Osteocyte (in vitro differentiated cells): ENCODE measurements at regions not wholly inside any gene's neighbourhood (a gene's known extent, or its start where the extent isn't known, plus 50 kb on each side); places are given as distances from the start of the nearest gene placed in this dataset.

Experiments
- DNase-seq: peaks from one replicate; pipeline ENCODE4 v3.0.0; 2021; ENCODE audit warnings: mixed read lengths; ENCODE audit not compliant: unreplicated experiment; ENCODE audit errors: extremely low spot score
- H3K27ac Mint-ChIP-seq: one replicate; pipeline ENCODE4 v1.8.0; 2021; ENCODE audit warnings: mild to moderate bottlenecking, mixed read lengths; ENCODE audit not compliant: unreplicated experiment
- H3K27me3 Mint-ChIP-seq: one replicate; pipeline ENCODE4 v1.8.0; 2021; ENCODE audit warnings: mixed read lengths; ENCODE audit not compliant: unreplicated experiment
- H3K36me3 Mint-ChIP-seq: one replicate; pipeline ENCODE4 v1.8.0; 2021; ENCODE audit warnings: mixed read lengths; ENCODE audit not compliant: unreplicated experiment
- H3K4me1 Mint-ChIP-seq: one replicate; pipeline ENCODE4 v1.8.0; 2021; ENCODE audit warnings: mixed read lengths; ENCODE audit not compliant: unreplicated experiment
- H3K4me3 Mint-ChIP-seq: one replicate; pipeline ENCODE4 v1.8.0; 2021; ENCODE audit warnings: mild to moderate bottlenecking, moderate library complexity, mixed read lengths; ENCODE audit not compliant: unreplicated experiment
- H3K9me3 Mint-ChIP-seq: one replicate; pipeline ENCODE4 v1.8.0; 2021; ENCODE audit warnings: mixed read lengths; ENCODE audit not compliant: unreplicated experiment
- CTCF ChIP-seq: fragments of 200-600 bp; sonication (generic); IDR thresholded peaks from 2 replicates; pipeline ENCODE4 v1.5.0; 2021; ENCODE audit warnings: antibody characterized with exemption, mild to moderate bottlenecking, moderate library complexity

- no peaks in the 10 kb centered on the region for H3K4me1 Mint-ChIP-seq
- no peaks in the 10 kb centered on the region for H3K36me3 Mint-ChIP-seq
- no peak overlapping the region for H3K27ac Mint-ChIP-seq
- no peaks in the 10 kb centered on the region for H3K27me3 Mint-ChIP-seq
- H3K4me3 Mint-ChIP-seq, result no peak overlapping the region
- no peak for TF ChIP-seq CTCF
- DNase-seq, result no peak
- peaks cover 4% of the 10 kb centered on the region for H3K9me3 Mint-ChIP-seq
Observed at GRCh38 chr18:73893880-73894279, 253.8 kb downstream of the FBXO15 start.

GRCh38 chr18:73891572-73892421 is 255.8 kb downstream of the FBXO15 start:
- Mint-ChIP-seq H3K4me3 (no peak overlapping the region), H3K4me1 (no peaks in the 10 kb centered on the region), H3K9me3 (no peaks in the 10 kb centered on the region), H3K27ac (no peak overlapping the region), H3K27me3 (no peaks in the 10 kb centered on the region), H3K36me3 (no peaks in the 10 kb centered on the region)
- TF ChIP-seq CTCF, result no peak
- no peak for DNase-seq

GRCh38 chr18:73888565-73888964 is 259.1 kb downstream of the FBXO15 start:
- no peak for TF ChIP-seq CTCF

GRCh38 chr18:73887801-73888200 is 259.8 kb downstream of the FBXO15 start:
- no peak overlapping the region for H3K27ac Mint-ChIP-seq
- H3K9me3 Mint-ChIP-seq, result no peaks in the 10 kb centered on the region
- H3K36me3 Mint-ChIP-seq, result no peaks in the 10 kb centered on the region
- no peaks in the 10 kb centered on the region for H3K4me1 Mint-ChIP-seq
- DNase-seq, result no peak
- no peaks in the 10 kb centered on the region for H3K27me3 Mint-ChIP-seq
- no peak for TF ChIP-seq CTCF
- H3K4me3 Mint-ChIP-seq, result no peak overlapping the region

More at GRCh38 chr18:73888565-73888964, 259.1 kb downstream of the FBXO15 start:
- Mint-ChIP-seq H3K27me3 (no peaks in the 10 kb centered on the region), H3K9me3 (no peaks in the 10 kb centered on the region), H3K4me3 (no peak overlapping the region), H3K36me3 (no peaks in the 10 kb centered on the region), H3K27ac (no peak overlapping the region), H3K4me1 (no peaks in the 10 kb centered on the region)
- DNase-seq, result no peak

GRCh38 chr18:73884868-73885267 is 262.8 kb downstream of the FBXO15 start:
- Mint-ChIP-seq H3K27ac (no peak overlapping the region), H3K4me1 (peaks cover 4% of the 10 kb centered on the region), H3K36me3 (no peaks in the 10 kb centered on the region), H3K27me3 (no peaks in the 10 kb centered on the region), H3K4me3 (no peak overlapping the region), H3K9me3 (peaks cover 5% of the 10 kb centered on the region)
- no peak for TF ChIP-seq CTCF
- no peak for DNase-seq
